Right atrium auricular region (tissue), 2 donors: ENCODE measurements at regions not wholly inside any gene's neighbourhood (a gene's known extent, or its start where the extent isn't known, plus 50 kb on each side); places are given as distances from the start of the nearest gene placed in this dataset.

Experiments
- DNase-seq: peaks from one replicate; pipeline ENCODE4 v3.0.0-alpha.2; 2019; ENCODE audit warnings: low spot score
- H3K27ac ChIP-seq, 2 donors: fragments of 200-600 bp; sonication (generic); 1 replicate in 1 of 2; 2 replicates in 1 of 2; pipeline ENCODE4 v1.5.1; 2016 to 2019
- H3K27me3 ChIP-seq, 2 donors: fragments of 200-600 bp; sonication (generic); one replicate each; pipeline versions ENCODE4 v1.5.1 to v1.6.0; 2017 to 2019
- H3K36me3 ChIP-seq: fragments of 200-600 bp; sonication (generic); one replicate; pipeline ENCODE4 v1.5.1; 2016
- H3K4me1 ChIP-seq, 2 donors: fragments of 200-600 bp; sonication (generic); one replicate each; pipeline versions ENCODE4 v1.5.1 to v1.6.0; 2017 to 2019
- H3K4me3 ChIP-seq, 2 donors: fragments of 200-600 bp; sonication (generic); 1 replicate in 1 of 2; 2 replicates in 1 of 2; pipeline ENCODE4 v1.5.1; 2017 to 2019; ENCODE audit warnings: mild to moderate bottlenecking in 1 of 2, moderate library complexity in 1 of 2
- H3K9me3 ChIP-seq, 2 donors: fragments of 200-600 bp; sonication (generic); one replicate each; pipeline ENCODE4 v1.5.1; 2019
- TF ChIP-seq, protein P1 (sequence below), 2 donors: fragments of 200-600 bp; sonication (generic); IDR thresholded peaks; one replicate each; pipeline ENCODE4 v1.5.1; 2019; ENCODE audit warnings: antibody characterized with exemption in 2 of 2

DNA sequence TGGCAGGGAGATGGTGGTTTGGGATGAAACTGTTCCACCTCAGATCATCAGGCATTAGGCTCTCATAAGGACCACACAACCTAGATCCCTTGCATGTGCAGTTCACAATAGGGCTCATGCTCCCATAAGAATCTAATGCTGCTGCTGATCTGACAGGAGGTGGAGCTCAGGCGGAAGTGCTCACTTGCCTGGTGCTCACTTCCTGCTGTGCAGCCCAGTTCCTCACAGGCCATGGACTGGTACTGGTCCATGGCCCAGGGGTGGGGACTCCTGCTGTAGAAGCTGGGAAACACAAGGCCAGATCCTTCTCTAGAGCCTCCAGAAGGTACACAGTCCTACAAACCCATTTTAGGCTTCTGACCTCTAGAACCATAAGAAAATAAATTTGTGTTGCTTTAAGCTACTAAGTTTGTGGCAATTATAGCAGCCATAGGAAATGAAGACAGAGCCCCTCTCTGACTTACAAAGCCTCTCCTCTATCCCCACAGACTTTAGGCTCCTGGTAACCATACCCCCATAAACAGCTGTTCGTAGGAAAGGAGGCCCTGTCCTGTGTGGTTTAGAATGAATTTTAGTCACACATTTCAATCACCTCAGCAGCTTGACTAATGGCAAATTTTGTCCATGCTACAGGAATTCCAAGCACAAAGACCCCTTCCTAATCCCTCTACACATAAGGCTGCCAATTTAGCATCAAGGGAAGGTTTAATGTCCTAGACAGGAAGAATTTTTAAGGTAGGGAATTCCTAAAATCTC lies 206.1 kb upstream of the PHYHIPL start:
- no peak for DNase-seq
- Histone ChIP-seq H3K27me3 (no peaks in the 10 kb centered on the region), H3K4me3 (no peak overlapping the region), H3K36me3 (no peaks in the 10 kb centered on the region), H3K27ac (no peak overlapping the region), H3K9me3 (no peaks in the 10 kb centered on the region), H3K4me1 (no peaks in the 10 kb centered on the region)
- TF ChIP-seq, protein P1, sequence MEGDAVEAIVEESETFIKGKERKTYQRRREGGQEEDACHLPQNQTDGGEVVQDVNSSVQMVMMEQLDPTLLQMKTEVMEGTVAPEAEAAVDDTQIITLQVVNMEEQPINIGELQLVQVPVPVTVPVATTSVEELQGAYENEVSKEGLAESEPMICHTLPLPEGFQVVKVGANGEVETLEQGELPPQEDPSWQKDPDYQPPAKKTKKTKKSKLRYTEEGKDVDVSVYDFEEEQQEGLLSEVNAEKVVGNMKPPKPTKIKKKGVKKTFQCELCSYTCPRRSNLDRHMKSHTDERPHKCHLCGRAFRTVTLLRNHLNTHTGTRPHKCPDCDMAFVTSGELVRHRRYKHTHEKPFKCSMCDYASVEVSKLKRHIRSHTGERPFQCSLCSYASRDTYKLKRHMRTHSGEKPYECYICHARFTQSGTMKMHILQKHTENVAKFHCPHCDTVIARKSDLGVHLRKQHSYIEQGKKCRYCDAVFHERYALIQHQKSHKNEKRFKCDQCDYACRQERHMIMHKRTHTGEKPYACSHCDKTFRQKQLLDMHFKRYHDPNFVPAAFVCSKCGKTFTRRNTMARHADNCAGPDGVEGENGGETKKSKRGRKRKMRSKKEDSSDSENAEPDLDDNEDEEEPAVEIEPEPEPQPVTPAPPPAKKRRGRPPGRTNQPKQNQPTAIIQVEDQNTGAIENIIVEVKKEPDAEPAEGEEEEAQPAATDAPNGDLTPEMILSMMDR (IDR thresholded peaks at IDR 0.05), result no peak

DNA sequence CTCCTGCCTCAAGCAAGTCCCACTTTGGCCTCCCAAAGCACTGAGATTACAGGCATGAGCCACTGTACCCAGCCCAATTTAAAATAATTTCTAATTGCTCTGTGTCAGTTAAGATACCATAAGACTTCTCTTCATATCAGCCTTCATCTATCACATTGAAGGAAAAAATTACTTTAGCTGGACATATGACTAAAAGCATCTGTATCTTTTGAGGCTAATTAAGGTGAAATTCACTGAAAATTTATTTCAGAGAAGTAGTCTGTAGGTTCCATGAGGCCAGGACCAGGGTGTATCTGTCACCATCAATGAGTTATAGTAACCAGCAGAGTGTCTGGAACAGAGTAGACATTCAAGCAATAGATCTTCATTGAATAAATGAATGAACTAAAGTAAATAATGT lies 205.2 kb upstream of the PHYHIPL start:
- Histone ChIP-seq H3K36me3 (no peaks in the 10 kb centered on the region), H3K27ac (no peak overlapping the region), H3K4me1 (no peaks in the 10 kb centered on the region), H3K4me3 (no peak overlapping the region), H3K9me3 (no peaks in the 10 kb centered on the region), H3K27me3 (no peaks in the 10 kb centered on the region)
- TF ChIP-seq, protein P1 (IDR thresholded peaks at IDR 0.05), result no peak
- DNase-seq, result no peak

DNA sequence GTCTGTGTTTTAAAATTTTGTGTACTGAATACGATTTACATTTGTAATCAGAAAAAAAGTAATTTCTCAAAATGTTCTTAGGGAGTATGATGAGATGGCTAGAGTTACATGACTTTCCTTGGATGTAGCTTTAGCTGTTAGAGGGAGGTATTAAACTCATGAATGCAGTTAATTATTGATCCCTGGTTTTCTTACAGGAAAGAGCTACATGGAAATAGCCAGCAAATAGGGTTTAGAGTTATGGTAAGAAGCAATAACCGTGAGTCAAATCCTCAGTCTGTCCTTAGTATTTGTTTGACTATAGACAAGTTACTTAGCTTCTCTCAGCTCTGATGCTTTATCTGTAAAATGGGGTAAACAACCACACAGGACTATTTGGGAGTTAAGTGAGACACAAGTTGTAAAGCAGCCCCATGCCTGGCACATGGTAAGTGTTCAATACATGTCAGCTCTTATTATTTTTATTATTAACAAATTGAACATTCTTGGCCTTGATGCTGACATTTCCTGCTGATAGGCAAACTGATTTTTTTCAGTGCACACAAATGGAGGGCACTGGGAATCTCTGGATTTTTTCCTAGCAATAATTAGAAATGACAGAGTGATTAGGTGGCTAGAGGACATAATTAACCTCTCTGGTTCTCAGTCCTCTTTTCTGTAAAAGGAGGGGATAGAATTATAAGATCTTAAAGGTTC lies 204.5 kb upstream of the PHYHIPL start:
- Histone ChIP-seq H3K36me3 (no peaks in the 10 kb centered on the region), H3K27me3 (no peaks in the 10 kb centered on the region), H3K4me1 (no peaks in the 10 kb centered on the region), H3K9me3 (no peaks in the 10 kb centered on the region), H3K27ac (no peak overlapping the region), H3K4me3 (no peak overlapping the region)
- TF ChIP-seq, protein P1 (IDR thresholded peaks at IDR 0.05), result no peak
- no peak for DNase-seq

DNA sequence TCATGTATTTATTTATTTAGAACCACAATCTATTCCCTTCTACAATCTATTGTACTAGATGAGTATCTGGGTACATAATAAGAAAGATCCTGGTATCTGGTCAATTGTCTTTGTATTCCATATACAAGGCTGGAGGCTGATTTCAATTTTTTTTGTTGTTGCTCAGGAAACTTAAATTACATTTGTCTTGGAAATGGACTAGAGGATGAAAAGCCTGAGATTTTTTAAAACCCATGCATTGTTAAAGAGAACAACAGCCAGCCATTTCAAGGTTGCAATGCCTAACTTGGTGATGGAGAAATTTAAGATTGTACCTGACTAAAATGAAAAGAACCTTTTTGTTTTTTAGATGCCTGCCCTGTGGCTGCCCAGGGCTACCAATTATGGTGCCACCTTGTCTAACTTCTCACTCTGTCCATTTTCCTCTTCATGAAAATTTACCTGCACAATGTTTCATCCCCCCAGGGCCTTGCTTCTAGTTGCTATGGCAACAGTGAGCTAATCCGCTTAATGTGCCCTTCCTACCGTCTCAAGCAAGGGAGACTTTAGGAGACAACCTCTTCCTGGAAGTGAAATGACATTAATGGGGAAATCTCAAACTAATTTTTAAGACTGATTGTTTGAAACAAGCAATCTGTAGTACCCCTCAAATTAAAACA lies 203.7 kb upstream of the PHYHIPL start:
- TF ChIP-seq, protein P1 (IDR thresholded peaks at IDR 0.05), result no peak
- no peaks in the 10 kb centered on the region for H3K36me3 ChIP-seq
- no peak overlapping the region for H3K4me3 ChIP-seq
- H3K27me3 ChIP-seq, result no peaks in the 10 kb centered on the region
- no peak for DNase-seq
- no peak overlapping the region for H3K27ac ChIP-seq
- no peaks in the 10 kb centered on the region for H3K9me3 ChIP-seq
- H3K4me1 ChIP-seq, result no peaks in the 10 kb centered on the region

DNA sequence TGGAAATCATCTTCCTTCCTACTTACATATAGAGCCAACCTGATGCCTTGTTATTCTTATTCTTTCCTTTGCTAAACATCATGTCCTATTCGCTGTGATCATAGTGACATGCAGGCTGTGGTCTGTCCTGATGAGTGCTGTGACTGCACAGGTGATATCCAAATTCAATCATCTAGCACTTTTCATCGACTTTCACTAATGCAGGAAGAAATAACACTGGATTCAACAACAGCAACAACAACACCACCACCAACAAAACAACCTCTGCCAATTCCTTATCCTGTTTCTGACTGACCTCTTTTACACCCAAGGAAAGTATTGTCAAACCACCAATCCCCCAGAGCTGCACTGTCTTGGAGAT lies 203.2 kb upstream of the PHYHIPL start:
- DNase-seq, result no peak
- H3K4me3 ChIP-seq, result no peak overlapping the region
- no peaks in the 10 kb centered on the region for H3K27me3 ChIP-seq
- H3K9me3 ChIP-seq, result no peaks in the 10 kb centered on the region
- H3K27ac ChIP-seq, result no peak overlapping the region
- TF ChIP-seq, protein P1 (IDR thresholded peaks at IDR 0.05), result no peak
- no peaks in the 10 kb centered on the region for H3K36me3 ChIP-seq
- no peaks in the 10 kb centered on the region for H3K4me1 ChIP-seq
